ENCODE measurements at regions not wholly inside any gene's neighbourhood (a gene's known extent, or its start where the extent isn't known, plus 50 kb on each side); places are given as distances from the start of the nearest gene placed in this dataset.

- no peak for TF ChIP-seq POLR2A (IDR thresholded peaks at IDR 0.05)
- TF ChIP-seq CTCF (IDR thresholded peaks at IDR 0.05): no peak
Measured at GRCh38 chr15:47401427-47401826, 315.9 kb upstream of the SEMA6D start.

Measured in body of pancreas (tissue), 4 donors.